ENCODE measurements at regions not wholly inside any gene's neighbourhood (a gene's known extent, or its start where the extent isn't known, plus 50 kb on each side); places are given as distances from the start of the nearest gene placed in this dataset.

DNA sequence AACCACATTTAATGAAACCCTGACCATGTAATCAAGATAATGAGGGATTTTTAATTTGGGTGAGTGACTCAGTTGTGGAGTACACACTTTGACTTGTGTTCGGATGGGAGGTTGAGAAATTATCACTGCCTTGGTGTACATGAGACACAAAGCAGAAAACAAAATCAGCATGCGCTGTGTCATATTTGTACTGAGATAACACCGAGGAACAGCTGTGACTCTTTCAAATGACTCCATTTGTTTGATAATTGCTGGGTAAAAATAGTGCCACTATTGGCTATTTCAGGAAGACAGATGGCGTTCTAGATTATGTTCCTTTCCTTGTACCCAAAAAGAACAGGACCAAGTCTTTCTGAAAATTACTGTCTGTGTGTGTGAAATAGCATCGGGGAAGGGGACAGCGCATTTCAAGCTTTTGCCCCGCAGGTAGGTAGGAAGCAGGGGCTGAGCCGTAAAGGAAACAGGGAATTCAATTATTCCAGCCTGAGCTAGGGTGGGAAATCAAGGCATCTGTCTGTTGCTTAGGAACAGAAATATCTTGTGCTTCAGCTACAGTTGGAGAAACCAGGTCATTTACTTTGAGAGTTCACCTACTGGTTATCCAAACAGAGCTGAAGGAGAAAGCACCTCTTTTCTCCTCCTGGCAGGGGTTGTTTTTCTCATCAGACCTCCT lies 114.3 kb downstream of the SNAPC1 start:
- Histone ChIP-seq H3K27me3 (no peaks in the 10 kb centered on the region), H3K9me3 (no peaks in the 10 kb centered on the region), H3K36me3 (no peaks in the 10 kb centered on the region), H3K4me3 (no peak overlapping the region), H3K4me1 (no peaks in the 10 kb centered on the region), H3K27ac (no peak overlapping the region)
- no peak for DNase-seq (ENCODE audit: low spot score in 2 of 2)
- WGBS, 2 donors = 62 to 70% methylated on average over 8 of the region's 8 CpGs
- TF ChIP-seq EP300 (IDR thresholded peaks at IDR 0.05) (no peak), POLR2A (IDR thresholded peaks at IDR 0.05) (no peak)
- TF ChIP-seq, protein P1, sequence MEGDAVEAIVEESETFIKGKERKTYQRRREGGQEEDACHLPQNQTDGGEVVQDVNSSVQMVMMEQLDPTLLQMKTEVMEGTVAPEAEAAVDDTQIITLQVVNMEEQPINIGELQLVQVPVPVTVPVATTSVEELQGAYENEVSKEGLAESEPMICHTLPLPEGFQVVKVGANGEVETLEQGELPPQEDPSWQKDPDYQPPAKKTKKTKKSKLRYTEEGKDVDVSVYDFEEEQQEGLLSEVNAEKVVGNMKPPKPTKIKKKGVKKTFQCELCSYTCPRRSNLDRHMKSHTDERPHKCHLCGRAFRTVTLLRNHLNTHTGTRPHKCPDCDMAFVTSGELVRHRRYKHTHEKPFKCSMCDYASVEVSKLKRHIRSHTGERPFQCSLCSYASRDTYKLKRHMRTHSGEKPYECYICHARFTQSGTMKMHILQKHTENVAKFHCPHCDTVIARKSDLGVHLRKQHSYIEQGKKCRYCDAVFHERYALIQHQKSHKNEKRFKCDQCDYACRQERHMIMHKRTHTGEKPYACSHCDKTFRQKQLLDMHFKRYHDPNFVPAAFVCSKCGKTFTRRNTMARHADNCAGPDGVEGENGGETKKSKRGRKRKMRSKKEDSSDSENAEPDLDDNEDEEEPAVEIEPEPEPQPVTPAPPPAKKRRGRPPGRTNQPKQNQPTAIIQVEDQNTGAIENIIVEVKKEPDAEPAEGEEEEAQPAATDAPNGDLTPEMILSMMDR (IDR thresholded peaks at IDR 0.05) = no peak

- TF ChIP-seq EP300 (IDR thresholded peaks at IDR 0.05) = no peak
- TF ChIP-seq POLR2A (IDR thresholded peaks at IDR 0.05) = no peak
- 80 to 83% methylated on average over 6 of the region's 6 CpGs for WGBS, 2 donors
Observed at GRCh38 chr14:61877035-61877390, 114.8 kb downstream of the SNAPC1 start.

GRCh38 chr14:61877768-61878167 lies 115.5 kb downstream of the SNAPC1 start:
- Histone ChIP-seq H3K4me3 (no peak overlapping the region), H3K27ac (no peak overlapping the region), H3K27me3 (no peaks in the 10 kb centered on the region), H3K4me1 (no peaks in the 10 kb centered on the region), H3K9me3 (no peaks in the 10 kb centered on the region), H3K36me3 (no peaks in the 10 kb centered on the region)
- TF ChIP-seq POLR2A (IDR thresholded peaks at IDR 0.05) (no peak), EP300 (IDR thresholded peaks at IDR 0.05) (no peak)
- TF ChIP-seq, protein P1 (IDR thresholded peaks at IDR 0.05) = no peak
- no peak for DNase-seq (ENCODE audit: low spot score in 2 of 2)
- 80 to 81% methylated on average over 5 of the region's 5 CpGs for WGBS, 2 donors

More at GRCh38 chr14:61877035-61877390, 114.8 kb downstream of the SNAPC1 start:
- Histone ChIP-seq H3K27ac (no peak overlapping the region), H3K4me1 (no peaks in the 10 kb centered on the region), H3K27me3 (no peaks in the 10 kb centered on the region), H3K4me3 (no peak overlapping the region), H3K36me3 (no peaks in the 10 kb centered on the region), H3K9me3 (no peaks in the 10 kb centered on the region)
- DNase-seq (ENCODE audit: low spot score in 2 of 2) = no peak

DNA sequence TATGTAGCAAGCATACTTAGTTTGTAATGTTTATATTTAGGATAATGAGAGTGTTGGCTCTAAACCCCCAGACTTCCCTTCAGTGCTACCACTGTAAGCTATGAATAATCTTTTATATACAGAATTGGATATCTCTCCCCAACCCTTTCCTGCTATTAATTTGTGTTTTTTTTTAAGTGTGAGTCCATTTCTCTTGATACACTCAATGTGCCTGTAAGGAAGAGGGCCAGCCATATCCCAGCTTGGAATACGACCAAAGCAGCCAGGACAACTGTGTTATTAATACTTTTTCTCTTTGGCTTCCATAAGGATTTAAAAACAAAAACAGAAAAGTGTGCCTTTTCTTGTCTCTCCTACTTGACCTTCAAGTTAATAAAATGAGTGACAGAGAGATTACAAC lies 116.7 kb downstream of the SNAPC1 start:
- Histone ChIP-seq H3K4me3 (no peak overlapping the region), H3K4me1 (no peaks in the 10 kb centered on the region), H3K27ac (no peak overlapping the region), H3K27me3 (no peaks in the 10 kb centered on the region), H3K9me3 (no peaks in the 10 kb centered on the region), H3K36me3 (no peaks in the 10 kb centered on the region)
- TF ChIP-seq EP300 (IDR thresholded peaks at IDR 0.05) = no peak
- TF ChIP-seq POLR2A (IDR thresholded peaks at IDR 0.05) = no peak
- TF ChIP-seq, protein P1 (IDR thresholded peaks at IDR 0.05) = no peak
- 70 to 71% methylated on average over 1 of the region's 1 CpG for WGBS, 2 donors
- no peak for DNase-seq (ENCODE audit: low spot score in 2 of 2)

DNA sequence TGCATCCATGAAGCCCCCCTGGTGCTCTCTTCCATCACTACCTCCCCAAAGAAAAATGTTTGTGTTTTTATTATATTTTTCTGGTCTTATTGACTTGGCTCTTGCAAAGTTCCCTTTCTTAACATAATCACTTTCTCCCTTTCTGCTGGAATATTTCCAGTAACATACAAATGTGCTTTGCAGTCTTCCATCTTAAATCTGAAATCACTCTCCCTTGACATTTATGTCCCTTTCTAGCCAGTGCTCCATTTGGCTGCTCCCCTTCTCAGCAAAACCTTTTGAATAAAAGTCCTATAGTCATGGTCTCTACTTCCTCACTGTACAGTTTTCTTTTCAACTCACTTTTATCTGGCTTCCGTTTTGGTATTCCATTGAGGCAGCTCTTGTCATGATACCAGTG lies 118.8 kb downstream of the SNAPC1 start:
- no peak overlapping the region for H3K27ac ChIP-seq
- no peaks in the 10 kb centered on the region for H3K27me3 ChIP-seq
- H3K36me3 ChIP-seq = no peaks in the 10 kb centered on the region
- DNase-seq (ENCODE audit: low spot score in 2 of 2) = no peak
- no peaks in the 10 kb centered on the region for H3K9me3 ChIP-seq
- no peaks in the 10 kb centered on the region for H3K4me1 ChIP-seq
- 80 to 83% methylated on average over 1 of the region's 1 CpG for WGBS, 2 donors
- no peak overlapping the region for H3K4me3 ChIP-seq
- TF ChIP-seq, protein P1 (IDR thresholded peaks at IDR 0.05) = no peak

DNA sequence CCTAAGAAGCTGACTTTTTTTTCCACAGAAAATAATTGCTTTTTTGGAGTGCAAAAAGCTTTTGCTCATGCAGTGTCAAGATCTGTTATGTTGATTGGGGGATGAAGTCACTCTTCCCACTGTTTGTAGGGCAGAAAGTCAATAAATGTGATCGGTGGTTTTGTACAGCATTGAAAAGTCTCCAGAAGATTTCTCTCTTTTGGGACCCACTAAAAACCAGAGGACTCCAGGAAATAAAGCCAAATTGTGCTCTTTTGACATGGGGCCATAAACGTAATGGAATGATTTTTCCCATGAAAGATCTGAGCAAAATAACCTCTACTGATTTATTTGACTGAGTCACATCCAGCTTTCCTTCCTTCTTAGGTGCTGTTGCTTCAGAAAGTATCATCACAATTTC lies 122.5 kb downstream of the SNAPC1 start:
- TF ChIP-seq, protein P1 (IDR thresholded peaks at IDR 0.05) = no peak
- no peak for TF ChIP-seq POLR2A (IDR thresholded peaks at IDR 0.05)
- TF ChIP-seq EP300 (IDR thresholded peaks at IDR 0.05) = no peak
- no peaks in the 10 kb centered on the region for H3K36me3 ChIP-seq
- WGBS, 2 donors = 51 to 60% methylated on average over 2 of the region's 2 CpGs
- no peak for DNase-seq (ENCODE audit: low spot score in 2 of 2)
- H3K4me1 ChIP-seq = no peaks in the 10 kb centered on the region
- H3K27ac ChIP-seq = no peak overlapping the region
- no peaks in the 10 kb centered on the region for H3K27me3 ChIP-seq
- no peak overlapping the region for H3K4me3 ChIP-seq
- no peaks in the 10 kb centered on the region for H3K9me3 ChIP-seq
